Tibial artery (tissue), 4 donors: ENCODE measurements at regions not wholly inside any gene's neighbourhood (a gene's known extent, or its start where the extent isn't known, plus 50 kb on each side); places are given as distances from the start of the nearest gene placed in this dataset.

ENCODE experiments used
- DNase-seq, 2 donors: peaks; one replicate each; pipeline ENCODE4 v3.0.0-alpha.2; 2019
- H3K27ac ChIP-seq, 2 donors: fragments of 200-600 bp; sonication (generic) in 1 of 2; 1 replicate in 1 of 2; 2 replicates in 1 of 2; pipeline ENCODE4 v1.5.1; 2018 to 2019; ENCODE audit warnings: mild to moderate bottlenecking in 1 of 2
- H3K27me3 ChIP-seq, 2 donors: fragments of 200-600 bp; sonication (generic) in 1 of 2; one replicate each; pipeline versions ENCODE4 v1.5.1 to v1.6.0; 2016 to 2019
- H3K36me3 ChIP-seq, 3 donors: fragments of 200-600 bp; sonication (generic) in 2 of 3; one replicate each; pipeline ENCODE4 v1.5.1; 2016 to 2019; ENCODE audit warnings: mild to moderate bottlenecking in 2 of 3
- H3K4me1 ChIP-seq, 4 donors: fragments of 200-600 bp; sonication (generic) in 2 of 4; 1 replicate in 3 of 4; 2 replicates in 1 of 4; pipeline ENCODE4 v1.5.1; 2016 to 2019
- H3K4me3 ChIP-seq, 2 donors: fragments of 200-600 bp; sonication (generic) in 1 of 2; 1 replicate in 1 of 2; 2 replicates in 1 of 2; pipeline ENCODE4 v1.5.1; 2018 to 2019; ENCODE audit warnings: mild to moderate bottlenecking in 2 of 2
- H3K9me3 ChIP-seq, 3 donors: fragments of 200-600 bp; sonication (generic) in 1 of 3; one replicate each; pipeline ENCODE4 v1.5.1; 2016 to 2019
- intact Hi-C: fragments of 100-400 bp; cut with DNase I; formaldehyde crosslinking; loops from one replicate; pipeline ENCODE4 v1.15.0; 2023; ENCODE audit warnings: low total_unique reads
- TF ChIP-seq, protein P1 (sequence below), 2 experiments: fragments of 200-600 bp in 1 of 2; fragments of 450-650 bp in 1 of 2; IDR thresholded peaks; one replicate each; pipeline ENCODE4 v1.5.1; 2017 to 2019; ENCODE audit warnings: antibody characterized with exemption in 2 of 2, mild to moderate bottlenecking in 1 of 2, moderate library complexity in 1 of 2

DNA sequence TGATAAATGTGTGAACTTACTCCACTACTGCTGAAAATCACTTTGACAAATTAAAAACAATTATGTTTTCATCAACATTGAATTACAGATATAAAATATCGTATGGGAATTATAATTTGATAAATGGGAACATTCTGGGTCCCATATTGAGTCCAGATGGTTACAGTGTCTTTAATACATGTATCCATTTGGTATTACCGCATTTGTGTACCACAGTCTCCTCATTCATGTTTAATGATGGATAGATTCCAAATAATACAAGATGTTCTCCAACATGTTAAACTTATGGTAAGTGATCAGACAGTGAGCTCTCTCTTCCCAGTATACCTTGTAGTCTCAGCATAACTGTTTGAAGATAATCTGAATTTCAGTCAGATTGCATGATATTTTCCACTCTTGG is 1706.8 kb upstream of the PCDH7 start:
- Histone ChIP-seq H3K9me3 (no peaks in the 10 kb centered on the region), H3K4me3 (no peak overlapping the region), H3K36me3 (no peaks in the 10 kb centered on the region), H3K27ac (no peak overlapping the region), H3K4me1 (no peaks in the 10 kb centered on the region), H3K27me3 (no peaks in the 10 kb centered on the region)
- TF ChIP-seq, protein P1, sequence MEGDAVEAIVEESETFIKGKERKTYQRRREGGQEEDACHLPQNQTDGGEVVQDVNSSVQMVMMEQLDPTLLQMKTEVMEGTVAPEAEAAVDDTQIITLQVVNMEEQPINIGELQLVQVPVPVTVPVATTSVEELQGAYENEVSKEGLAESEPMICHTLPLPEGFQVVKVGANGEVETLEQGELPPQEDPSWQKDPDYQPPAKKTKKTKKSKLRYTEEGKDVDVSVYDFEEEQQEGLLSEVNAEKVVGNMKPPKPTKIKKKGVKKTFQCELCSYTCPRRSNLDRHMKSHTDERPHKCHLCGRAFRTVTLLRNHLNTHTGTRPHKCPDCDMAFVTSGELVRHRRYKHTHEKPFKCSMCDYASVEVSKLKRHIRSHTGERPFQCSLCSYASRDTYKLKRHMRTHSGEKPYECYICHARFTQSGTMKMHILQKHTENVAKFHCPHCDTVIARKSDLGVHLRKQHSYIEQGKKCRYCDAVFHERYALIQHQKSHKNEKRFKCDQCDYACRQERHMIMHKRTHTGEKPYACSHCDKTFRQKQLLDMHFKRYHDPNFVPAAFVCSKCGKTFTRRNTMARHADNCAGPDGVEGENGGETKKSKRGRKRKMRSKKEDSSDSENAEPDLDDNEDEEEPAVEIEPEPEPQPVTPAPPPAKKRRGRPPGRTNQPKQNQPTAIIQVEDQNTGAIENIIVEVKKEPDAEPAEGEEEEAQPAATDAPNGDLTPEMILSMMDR (IDR thresholded peaks at IDR 0.05), result no peak
- intact Hi-C loops, result no loop called here
- DNase-seq, result no peak

DNA sequence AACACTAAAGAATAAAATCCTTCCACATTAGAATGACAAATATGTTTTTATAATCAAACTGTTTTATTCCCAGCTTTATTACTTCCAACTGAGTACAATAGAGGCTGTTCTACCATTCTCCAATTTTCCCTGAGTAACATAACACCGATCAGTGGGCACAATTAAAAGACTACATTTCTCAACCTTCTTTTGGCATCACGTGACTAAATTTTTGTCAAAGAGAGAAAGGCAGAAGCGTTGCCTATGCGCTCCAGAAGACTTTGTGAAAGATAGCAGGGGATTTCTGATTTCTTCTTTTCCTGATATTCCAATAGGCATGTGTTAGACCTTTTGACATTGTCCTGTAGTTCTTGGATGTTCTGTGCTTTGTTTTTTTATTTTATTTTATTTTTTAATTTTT is 1705.6 kb upstream of the PCDH7 start:
- intact Hi-C loops, result no loop called here
- Histone ChIP-seq H3K4me1 (no peaks in the 10 kb centered on the region), H3K27me3 (no peaks in the 10 kb centered on the region), H3K27ac (no peak overlapping the region), H3K4me3 (no peak overlapping the region), H3K9me3 (no peaks in the 10 kb centered on the region), H3K36me3 (no peaks in the 10 kb centered on the region)
- no peak for DNase-seq
- TF ChIP-seq, protein P1 (IDR thresholded peaks at IDR 0.05), result no peak

DNA sequence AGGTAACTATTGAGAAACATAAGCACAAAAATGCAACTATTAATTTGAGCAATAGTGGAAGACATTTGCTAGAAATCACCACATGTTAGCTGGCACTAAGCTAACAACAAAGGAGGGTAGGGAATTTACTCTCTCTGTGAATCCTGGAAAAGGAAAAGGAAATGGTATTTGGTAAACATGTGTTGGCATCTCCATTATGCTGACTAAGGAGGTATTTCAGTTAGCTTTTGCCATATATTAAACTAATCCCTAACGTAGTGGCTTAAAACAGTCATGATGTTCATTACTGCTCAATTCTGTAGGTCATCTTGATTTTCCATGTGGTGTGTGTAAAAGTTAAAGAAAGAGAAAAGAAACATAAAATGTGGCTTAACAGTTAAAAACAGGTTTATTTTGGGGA is 1686.5 kb upstream of the PCDH7 start:
- H3K36me3 ChIP-seq, result no peaks in the 10 kb centered on the region
- DNase-seq, result no peak
- no peaks in the 10 kb centered on the region for H3K4me1 ChIP-seq
- intact Hi-C loops, result no loop called here
- H3K9me3 ChIP-seq, result no peaks in the 10 kb centered on the region
- no peaks in the 10 kb centered on the region for H3K27me3 ChIP-seq
- TF ChIP-seq, protein P1 (IDR thresholded peaks at IDR 0.05), result no peak
- H3K4me3 ChIP-seq, result no peak overlapping the region
- H3K27ac ChIP-seq, result no peak overlapping the region

DNA sequence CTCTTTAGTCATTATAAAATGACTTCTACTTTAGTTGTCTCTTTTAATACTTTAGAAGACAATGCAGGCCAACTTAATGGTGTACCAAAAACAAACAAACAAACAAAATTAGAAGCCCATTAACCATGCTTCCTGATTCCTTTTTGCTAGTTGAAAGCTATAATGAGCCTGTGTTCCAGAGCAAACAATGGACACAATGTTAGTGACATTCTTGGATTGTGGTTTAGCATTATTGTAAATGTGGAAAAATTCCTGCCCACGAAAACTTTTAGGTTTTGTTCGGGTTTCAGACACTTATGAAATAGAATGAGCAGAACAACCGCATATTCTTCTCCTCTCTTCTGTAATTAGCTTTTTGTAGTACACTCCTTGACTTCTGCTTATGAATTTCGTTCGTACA is 1682.7 kb upstream of the PCDH7 start:
- Histone ChIP-seq H3K4me3 (no peak overlapping the region), H3K4me1 (no peaks in the 10 kb centered on the region), H3K9me3 (no peaks in the 10 kb centered on the region), H3K27me3 (no peaks in the 10 kb centered on the region), H3K27ac (no peak overlapping the region), H3K36me3 (no peaks in the 10 kb centered on the region)
- TF ChIP-seq, protein P1 (IDR thresholded peaks at IDR 0.05), result no peak
- no peak for DNase-seq
- intact Hi-C loops, result no loop called here

DNA sequence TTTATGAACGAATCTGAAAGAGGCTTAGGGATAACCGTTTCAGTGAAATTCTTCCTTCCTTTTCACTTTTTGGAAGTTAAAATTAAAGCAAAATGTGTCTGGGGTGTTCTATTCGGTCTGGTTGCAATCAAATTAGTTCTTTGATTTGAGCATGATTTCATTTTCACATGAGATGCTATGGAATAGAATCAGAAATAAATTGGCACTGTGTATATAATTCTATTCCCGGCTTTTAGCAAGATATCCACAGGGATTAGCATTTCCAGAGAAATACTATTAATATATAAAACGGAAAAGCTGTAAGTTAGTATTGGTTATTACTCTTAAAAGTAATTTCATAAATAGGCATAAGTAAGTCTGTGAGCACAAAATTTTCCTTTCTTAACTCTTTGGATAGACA is 1676.8 kb upstream of the PCDH7 start:
- Histone ChIP-seq H3K4me3 (no peak overlapping the region), H3K27ac (no peak overlapping the region), H3K9me3 (no peaks in the 10 kb centered on the region), H3K36me3 (no peaks in the 10 kb centered on the region), H3K4me1 (no peaks in the 10 kb centered on the region), H3K27me3 (no peaks in the 10 kb centered on the region)
- TF ChIP-seq, protein P1 (IDR thresholded peaks at IDR 0.05), result no peak
- intact Hi-C loops, result no loop called here
- no peak for DNase-seq

DNA sequence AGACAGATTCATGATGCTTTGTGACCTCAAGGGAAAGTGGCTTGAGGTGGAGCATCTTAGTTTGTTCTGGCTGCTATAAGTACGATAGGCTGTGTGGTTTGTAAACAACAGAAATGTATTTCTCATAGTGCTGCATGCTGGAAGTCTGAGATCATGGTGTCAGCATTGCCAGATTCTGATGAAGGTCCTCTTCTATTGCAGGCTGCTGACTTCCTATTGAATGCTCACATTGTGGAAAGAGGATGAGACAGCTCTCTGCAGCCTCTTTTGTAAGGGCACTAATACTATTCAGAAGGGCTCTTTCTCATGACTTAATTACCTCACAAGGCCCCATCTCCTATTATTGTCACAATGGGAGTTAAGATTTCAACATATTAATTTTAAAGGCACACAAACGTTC is 1674.0 kb upstream of the PCDH7 start:
- Histone ChIP-seq H3K4me3 (no peak overlapping the region), H3K4me1 (no peaks in the 10 kb centered on the region), H3K27me3 (no peaks in the 10 kb centered on the region), H3K36me3 (no peaks in the 10 kb centered on the region), H3K27ac (no peak overlapping the region), H3K9me3 (no peaks in the 10 kb centered on the region)
- TF ChIP-seq, protein P1 (IDR thresholded peaks at IDR 0.05), result no peak
- no peak for DNase-seq
- intact Hi-C loops, result no loop called here
